Activated CD8-positive, alpha-beta memory T cell treated with anti-CD3 and anti-CD28 coated beads for 1 hour (primary cell): ENCODE measurements at regions not wholly inside any gene's neighbourhood (a gene's known extent, or its start where the extent isn't known, plus 50 kb on each side); places are given as distances from the start of the nearest gene placed in this dataset.
"Not testable (repeated sequence)": the region's sequence is repeated elsewhere in the genome, so short reads cannot be mapped to it uniquely, and the experiment has no call there.

ENCODE experiments used
- DNase-seq, 2 donors: peaks; one replicate each; pipeline ENCODE4 v3.0.0-alpha.2; 2020; ENCODE audit warnings: low read depth in 1 of 2; ENCODE audit errors: extremely low read depth in 1 of 2

- no peak for DNase-seq
Observed at GRCh38 chrX:121169099-121170035, 122.0 kb downstream of the GLUD2 start.

GRCh38 chrX:121172703-121173102, 125.3 kb downstream of the GLUD2 start:
- no peak for DNase-seq

- DNase-seq = no peak
Observed at GRCh38 chrX:121179972-121180371, 132.6 kb downstream of the GLUD2 start.

GRCh38 chrX:121191779-121192178, 144.4 kb downstream of the GLUD2 start:
- no peak for DNase-seq

- DNase-seq = no peak
Observed at GRCh38 chrX:121195719-121196118, 148.3 kb downstream of the GLUD2 start.

- DNase-seq = not testable (repeated sequence)
Observed at GRCh38 chrX:121196872-121197444, 149.5 kb downstream of the GLUD2 start.

- no peak for DNase-seq
Observed at GRCh38 chrX:121208563-121208962, 161.2 kb downstream of the GLUD2 start.

GRCh38 chrX:121216641-121217374, 169.4 kb downstream of the GLUD2 start:
- no peak for DNase-seq

GRCh38 chrX:121221322-121221977, 174.0 kb downstream of the GLUD2 start:
- no peak for DNase-seq

- no peak for DNase-seq
Observed at GRCh38 chrX:121227888-121228287, 180.5 kb downstream of the GLUD2 start.

- no peak for DNase-seq
Observed at GRCh38 chrX:121231566-121232358, 184.4 kb downstream of the GLUD2 start.

- DNase-seq = no peak
Observed at GRCh38 chrX:121236040-121236439, 188.6 kb downstream of the GLUD2 start.

- no peak for DNase-seq
Observed at GRCh38 chrX:121238093-121238492, 190.7 kb downstream of the GLUD2 start.

GRCh38 chrX:121244511-121244910, 197.1 kb downstream of the GLUD2 start:
- DNase-seq = no peak

GRCh38 chrX:121245763-121246162, 198.4 kb downstream of the GLUD2 start:
- no peak for DNase-seq

GRCh38 chrX:121254336-121254735, 206.9 kb downstream of the GLUD2 start:
- DNase-seq = no peak

GRCh38 chrX:121256647-121257046, 209.2 kb downstream of the GLUD2 start:
- DNase-seq = no peak

GRCh38 chrX:121258545-121258944, 211.1 kb downstream of the GLUD2 start:
- DNase-seq = no peak

- no peak for DNase-seq
Observed at GRCh38 chrX:121259170-121259569, 211.8 kb downstream of the GLUD2 start.

GRCh38 chrX:121260596-121261240, 213.3 kb downstream of the GLUD2 start:
- DNase-seq = no peak
